ENCODE measurements at regions not wholly inside any gene's neighbourhood (a gene's known extent, or its start where the extent isn't known, plus 50 kb on each side); places are given as distances from the start of the nearest gene placed in this dataset.

- no peaks in the 10 kb centered on the region for H3K36me3 ChIP-seq (ENCODE audit: control insufficient read depth in 3 of 3, insufficient read depth in 2 of 3, low read depth in 1 of 3, low read length in 3 of 3)
- WGBS, 3 donors, result 13 to 75% (median 38%) methylated on average over 1 of the region's 1 CpG
- no peak overlapping the region for H3K4me3 ChIP-seq (ENCODE audit: low read depth in 1 of 3, low read length in 3 of 3)
- DNase-seq, result peak in 1 of 2 donors; percentile 83
- H3K9me3 ChIP-seq (ENCODE audit: control insufficient read depth in 2 of 2, insufficient read depth in 1 of 2, low read depth in 1 of 2, low read length in 1 of 2), result no peaks in the 10 kb centered on the region
- no peak for FAIRE-seq
- no peaks in the 10 kb centered on the region for H3K4me1 ChIP-seq (ENCODE audit: control insufficient read depth in 3 of 3, insufficient read depth in 2 of 3, low read depth in 1 of 3, low read length in 2 of 3)
- no peak overlapping the region for H3K27ac ChIP-seq (ENCODE audit: low read depth in 1 of 3, low read length in 2 of 3)
- H3K27me3 ChIP-seq (ENCODE audit: control insufficient read depth in 3 of 3, insufficient read depth in 3 of 3, low read length in 3 of 3), result no peaks in the 10 kb centered on the region
Measured at GRCh38 chrX:13495232-13495631, 74.2 kb upstream of the EGFL6 start.

- Histone ChIP-seq H3K9me3 (ENCODE audit: control insufficient read depth in 2 of 2, insufficient read depth in 1 of 2, low read depth in 1 of 2, low read length in 1 of 2) (no peaks in the 10 kb centered on the region), H3K4me1 (ENCODE audit: control insufficient read depth in 3 of 3, insufficient read depth in 2 of 3, low read depth in 1 of 3, low read length in 2 of 3) (no peaks in the 10 kb centered on the region), H3K36me3 (ENCODE audit: control insufficient read depth in 3 of 3, insufficient read depth in 2 of 3, low read depth in 1 of 3, low read length in 3 of 3) (no peaks in the 10 kb centered on the region), H3K27me3 (ENCODE audit: control insufficient read depth in 3 of 3, insufficient read depth in 3 of 3, low read length in 3 of 3) (no peaks in the 10 kb centered on the region), H3K4me3 (ENCODE audit: low read depth in 1 of 3, low read length in 3 of 3) (no peak overlapping the region), H3K27ac (ENCODE audit: low read depth in 1 of 3, low read length in 2 of 3) (no peak overlapping the region)
- FAIRE-seq (no peak), DNase-seq (no peak)
- 75 to 97% (median 85%) methylated on average over 2 of the region's 2 CpGs for WGBS, 3 donors
Measured at GRCh38 chrX:13494562-13494961, 74.8 kb upstream of the EGFL6 start.

DNA sequence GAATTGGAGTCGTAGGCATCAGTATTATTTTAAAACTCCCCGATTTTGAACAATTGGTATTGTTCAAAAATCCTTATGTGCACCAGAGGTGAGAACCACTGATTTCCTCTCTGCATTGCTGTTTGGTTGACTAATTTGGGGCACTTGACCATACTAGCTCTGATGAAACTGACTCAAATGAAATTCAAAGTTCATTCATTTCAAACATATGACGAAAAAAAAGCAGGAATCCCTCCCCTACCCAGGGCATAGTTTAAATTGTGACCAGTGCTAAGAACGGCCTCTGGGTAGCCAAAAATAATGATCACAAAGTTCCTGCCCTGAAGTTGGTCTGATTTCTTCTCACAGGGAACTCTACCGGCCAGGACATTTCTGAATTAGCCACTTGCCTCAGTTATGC lies 75.7 kb upstream of the EGFL6 start:
- H3K4me1 ChIP-seq (ENCODE audit: control insufficient read depth in 3 of 3, insufficient read depth in 2 of 3, low read depth in 1 of 3, low read length in 2 of 3), result no peaks in the 10 kb centered on the region
- no peak for DNase-seq
- no peaks in the 10 kb centered on the region for H3K9me3 ChIP-seq (ENCODE audit: control insufficient read depth in 2 of 2, insufficient read depth in 1 of 2, low read depth in 1 of 2, low read length in 1 of 2)
- no peak for FAIRE-seq
- no peaks in the 10 kb centered on the region for H3K27me3 ChIP-seq (ENCODE audit: control insufficient read depth in 3 of 3, insufficient read depth in 3 of 3, low read length in 3 of 3)
- WGBS, 3 donors, result 66 to 92% (median 91%) methylated on average over 5 of the region's 5 CpGs
- no peak overlapping the region for H3K27ac ChIP-seq (ENCODE audit: low read depth in 1 of 3, low read length in 2 of 3)
- H3K4me3 ChIP-seq (ENCODE audit: low read depth in 1 of 3, low read length in 3 of 3), result no peak overlapping the region
- no peaks in the 10 kb centered on the region for H3K36me3 ChIP-seq (ENCODE audit: control insufficient read depth in 3 of 3, insufficient read depth in 2 of 3, low read depth in 1 of 3, low read length in 3 of 3)

DNA sequence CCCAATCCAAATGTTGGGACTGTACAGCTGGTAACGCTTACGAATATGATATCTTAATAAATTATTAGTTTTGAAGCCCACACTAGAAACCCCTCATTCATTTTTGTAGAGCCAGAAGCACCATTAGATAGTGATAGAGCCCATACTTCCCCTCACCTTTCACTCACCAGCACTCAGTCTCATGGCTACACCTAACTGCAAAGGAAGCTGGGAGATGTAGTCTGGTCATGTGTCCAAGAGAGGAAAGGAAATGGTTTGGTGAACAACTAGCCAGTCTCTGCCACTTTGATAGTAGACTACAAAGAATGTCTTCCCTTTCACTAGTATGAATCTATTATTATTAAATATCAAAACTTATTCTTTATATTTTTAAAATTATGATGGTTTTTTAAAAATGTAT lies 77.1 kb upstream of the EGFL6 start:
- no peak overlapping the region for H3K27ac ChIP-seq (ENCODE audit: low read depth in 1 of 3, low read length in 2 of 3)
- no peaks in the 10 kb centered on the region for H3K27me3 ChIP-seq (ENCODE audit: control insufficient read depth in 3 of 3, insufficient read depth in 3 of 3, low read length in 3 of 3)
- no peak for FAIRE-seq
- 96 to 98% (median 97%) methylated on average over 2 of the region's 2 CpGs for WGBS, 3 donors
- no peak overlapping the region for H3K4me3 ChIP-seq (ENCODE audit: low read depth in 1 of 3, low read length in 3 of 3)
- DNase-seq, result no peak
- H3K36me3 ChIP-seq (ENCODE audit: control insufficient read depth in 3 of 3, insufficient read depth in 2 of 3, low read depth in 1 of 3, low read length in 3 of 3), result no peaks in the 10 kb centered on the region
- H3K4me1 ChIP-seq (ENCODE audit: control insufficient read depth in 3 of 3, insufficient read depth in 2 of 3, low read depth in 1 of 3, low read length in 2 of 3), result peaks cover 0 to 5% (median 3%) of the 10 kb centered on the region in 3 donors
- no peaks in the 10 kb centered on the region for H3K9me3 ChIP-seq (ENCODE audit: control insufficient read depth in 2 of 2, insufficient read depth in 1 of 2, low read depth in 1 of 2, low read length in 1 of 2)

GRCh38 chrX:13491061-13491460 lies 78.3 kb upstream of the EGFL6 start:
- FAIRE-seq (no peak), DNase-seq (no peak)
- no peak overlapping the region for H3K4me3 ChIP-seq (ENCODE audit: low read depth in 1 of 3, low read length in 3 of 3)
- H3K4me1 ChIP-seq (ENCODE audit: control insufficient read depth in 3 of 3, insufficient read depth in 2 of 3, low read depth in 1 of 3, low read length in 2 of 3), result peaks cover 0 to 5% (median 3%) of the 10 kb centered on the region in 3 donors
- WGBS, 3 donors, result 69 to 91% (median 90%) methylated on average over 3 of the region's 3 CpGs
- H3K27ac ChIP-seq (ENCODE audit: low read depth in 1 of 3, low read length in 2 of 3), result no peak overlapping the region
- H3K27me3 ChIP-seq (ENCODE audit: control insufficient read depth in 3 of 3, insufficient read depth in 3 of 3, low read length in 3 of 3), result no peaks in the 10 kb centered on the region
- H3K9me3 ChIP-seq (ENCODE audit: control insufficient read depth in 2 of 2, insufficient read depth in 1 of 2, low read depth in 1 of 2, low read length in 1 of 2), result no peaks in the 10 kb centered on the region
- H3K36me3 ChIP-seq (ENCODE audit: control insufficient read depth in 3 of 3, insufficient read depth in 2 of 3, low read depth in 1 of 3, low read length in 3 of 3), result no peaks in the 10 kb centered on the region

- no peak for FAIRE-seq
- WGBS, 3 donors, result 28 to 52% (median 43%) methylated on average over 5 of the region's 5 CpGs
- peaks cover 0 to 5% (median 3%) of the 10 kb centered on the region in 3 donors for H3K4me1 ChIP-seq (ENCODE audit: control insufficient read depth in 3 of 3, insufficient read depth in 2 of 3, low read depth in 1 of 3, low read length in 2 of 3)
- H3K4me3 ChIP-seq (ENCODE audit: low read depth in 1 of 3, low read length in 3 of 3), result no peak overlapping the region
- no peaks in the 10 kb centered on the region for H3K36me3 ChIP-seq (ENCODE audit: control insufficient read depth in 3 of 3, insufficient read depth in 2 of 3, low read depth in 1 of 3, low read length in 3 of 3)
- no peaks in the 10 kb centered on the region for H3K27me3 ChIP-seq (ENCODE audit: control insufficient read depth in 3 of 3, insufficient read depth in 3 of 3, low read length in 3 of 3)
- no peak overlapping the region for H3K27ac ChIP-seq (ENCODE audit: low read depth in 1 of 3, low read length in 2 of 3)
- peak in 1 of 2 donors; percentile 49 for DNase-seq
- H3K9me3 ChIP-seq (ENCODE audit: control insufficient read depth in 2 of 2, insufficient read depth in 1 of 2, low read depth in 1 of 2, low read length in 1 of 2), result no peaks in the 10 kb centered on the region
Measured at GRCh38 chrX:13489454-13489853, 79.9 kb upstream of the EGFL6 start.

DNA sequence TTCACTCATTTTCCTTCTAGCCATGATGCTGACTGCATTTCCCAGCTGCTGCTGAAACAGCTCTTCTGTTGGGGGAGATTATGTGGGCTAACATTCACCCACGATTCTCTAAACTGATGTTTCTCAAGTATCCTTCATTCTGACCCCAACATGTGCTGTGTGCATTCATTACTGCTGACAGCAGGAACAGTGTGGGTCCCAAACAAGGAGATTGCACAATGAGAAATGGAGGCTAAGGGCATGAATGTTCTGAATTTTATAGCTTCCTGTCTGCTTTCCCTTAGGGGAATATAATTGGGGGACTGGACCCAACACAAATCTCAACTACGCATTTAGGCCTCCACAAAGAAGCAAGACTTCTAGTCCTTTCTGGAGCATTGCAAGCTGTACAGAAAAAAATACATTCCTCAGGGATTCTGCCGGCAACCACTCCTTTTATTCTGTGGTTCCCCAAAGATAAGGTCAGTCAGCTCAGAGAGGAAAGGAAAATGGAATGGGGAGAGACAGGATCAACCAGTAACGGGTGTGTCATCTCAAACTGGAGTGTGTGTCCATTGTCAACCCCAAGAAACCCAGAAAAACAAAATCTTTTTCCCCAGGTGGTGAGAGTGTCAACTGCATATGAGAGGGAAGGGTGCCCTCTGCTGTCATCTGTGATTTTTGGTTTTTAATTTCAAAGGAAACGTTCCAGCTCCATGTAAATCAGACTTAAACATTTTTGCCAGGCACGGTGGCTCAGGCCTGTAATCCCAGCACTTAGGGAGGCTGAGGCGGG lies 81.5 kb upstream of the EGFL6 start:
- H3K4me3 ChIP-seq (ENCODE audit: low read depth in 1 of 3, low read length in 3 of 3), result no peak overlapping the region
- WGBS, 3 donors, result 8 to 19% (median 15%) methylated on average over 7 of the region's 7 CpGs
- peak overlapping the region in 2 of 3 donors; percentile 8 to 88 for H3K27ac ChIP-seq (ENCODE audit: low read depth in 1 of 3, low read length in 2 of 3)
- no peaks in the 10 kb centered on the region for H3K27me3 ChIP-seq (ENCODE audit: control insufficient read depth in 3 of 3, insufficient read depth in 3 of 3, low read length in 3 of 3)
- no peaks in the 10 kb centered on the region for H3K36me3 ChIP-seq (ENCODE audit: control insufficient read depth in 3 of 3, insufficient read depth in 2 of 3, low read depth in 1 of 3, low read length in 3 of 3)
- DNase-seq (peak; percentile 58 to 67), FAIRE-seq (no peak)
- peaks cover 0 to 5% (median 3%) of the 10 kb centered on the region in 3 donors for H3K4me1 ChIP-seq (ENCODE audit: control insufficient read depth in 3 of 3, insufficient read depth in 2 of 3, low read depth in 1 of 3, low read length in 2 of 3)
- H3K9me3 ChIP-seq (ENCODE audit: control insufficient read depth in 2 of 2, insufficient read depth in 1 of 2, low read depth in 1 of 2, low read length in 1 of 2), result no peaks in the 10 kb centered on the region

- no peak overlapping the region for H3K4me3 ChIP-seq (ENCODE audit: low read depth in 1 of 3, low read length in 3 of 3)
- DNase-seq (peak; percentile 23 to 54), FAIRE-seq (no peak)
- no peak overlapping the region for H3K27ac ChIP-seq (ENCODE audit: low read depth in 1 of 3, low read length in 2 of 3)
- H3K4me1 ChIP-seq (ENCODE audit: control insufficient read depth in 3 of 3, insufficient read depth in 2 of 3, low read depth in 1 of 3, low read length in 2 of 3), result peaks cover 0 to 7% (median 5%) of the 10 kb centered on the region in 3 donors
- no peaks in the 10 kb centered on the region for H3K9me3 ChIP-seq (ENCODE audit: control insufficient read depth in 2 of 2, insufficient read depth in 1 of 2, low read depth in 1 of 2, low read length in 1 of 2)
- WGBS, 3 donors, result 42 to 73% (median 68%) methylated on average over 2 of the region's 2 CpGs
- H3K36me3 ChIP-seq (ENCODE audit: control insufficient read depth in 3 of 3, insufficient read depth in 2 of 3, low read depth in 1 of 3, low read length in 3 of 3), result no peaks in the 10 kb centered on the region
- no peaks in the 10 kb centered on the region for H3K27me3 ChIP-seq (ENCODE audit: control insufficient read depth in 3 of 3, insufficient read depth in 3 of 3, low read length in 3 of 3)
Measured at GRCh38 chrX:13485167-13485566, 84.2 kb upstream of the EGFL6 start.

- DNase-seq, result no peak
- H3K27me3 ChIP-seq (ENCODE audit: control insufficient read depth in 3 of 3, insufficient read depth in 3 of 3, low read length in 3 of 3), result no peaks in the 10 kb centered on the region
- H3K36me3 ChIP-seq (ENCODE audit: control insufficient read depth in 3 of 3, insufficient read depth in 2 of 3, low read depth in 1 of 3, low read length in 3 of 3), result no peaks in the 10 kb centered on the region
- H3K4me3 ChIP-seq (ENCODE audit: low read depth in 1 of 3, low read length in 3 of 3), result no peak overlapping the region
- WGBS, 3 donors, result 81 to 100% (median 94%) methylated on average over 3 of the region's 3 CpGs
- FAIRE-seq, result no peak
- H3K27ac ChIP-seq (ENCODE audit: low read depth in 1 of 3, low read length in 2 of 3), result no peak overlapping the region
- peaks cover 0 to 7% (median 5%) of the 10 kb centered on the region in 3 donors for H3K4me1 ChIP-seq (ENCODE audit: control insufficient read depth in 3 of 3, insufficient read depth in 2 of 3, low read depth in 1 of 3, low read length in 2 of 3)
- H3K9me3 ChIP-seq (ENCODE audit: control insufficient read depth in 2 of 2, insufficient read depth in 1 of 2, low read depth in 1 of 2, low read length in 1 of 2), result no peaks in the 10 kb centered on the region
Measured at GRCh38 chrX:13483773-13484172, 85.6 kb upstream of the EGFL6 start.

Measured in small intestine (tissue), 7 donors.